ENCODE measurements at regions not wholly inside any gene's neighbourhood (a gene's known extent, or its start where the extent isn't known, plus 50 kb on each side); places are given as distances from the start of the nearest gene placed in this dataset.

DNA sequence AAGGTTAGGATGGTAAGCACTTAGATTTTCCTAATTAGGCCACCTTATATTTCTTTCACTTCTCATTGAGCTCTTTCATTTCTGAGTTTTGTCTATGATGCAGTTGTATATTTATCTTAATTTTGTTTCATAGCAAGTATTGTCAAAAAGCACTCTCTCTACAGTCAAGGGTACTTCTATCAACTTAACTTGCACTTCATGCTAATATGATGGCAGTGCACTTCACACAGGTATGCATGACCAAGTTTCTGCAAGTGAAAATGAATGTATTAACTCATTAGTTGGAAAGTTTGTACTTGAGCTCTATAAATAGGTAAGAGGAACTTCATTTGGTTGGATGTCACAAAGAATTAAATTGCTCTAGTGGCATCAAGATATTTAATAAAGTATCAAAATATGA lies 51.5 kb upstream of the CDH19 start:
- Mint-ChIP-seq H3K27ac (no peak overlapping the region), H3K4me3 (no peak overlapping the region), H3K4me1 (no peaks in the 10 kb centered on the region), H3K27me3 (no peaks in the 10 kb centered on the region), H3K36me3 (no peaks in the 10 kb centered on the region), H3K9me3 (no peaks in the 10 kb centered on the region)

Data from activated naive CD4-positive, alpha-beta T cell treated with anti-CD3 and anti-CD28 coated beads, Interleukin-2, amount 50 U/mL, for 24 hours (primary cell).